Gastrocnemius medialis (tissue), 4 donors: ENCODE measurements at regions not wholly inside any gene's neighbourhood (a gene's known extent, or its start where the extent isn't known, plus 50 kb on each side); places are given as distances from the start of the nearest gene placed in this dataset.

Experiments
- CTCF ChIP-seq, 5 experiments: fragments of 450-650 bp in 3 of 5; fragments of 200-600 bp in 2 of 5; sonication (generic) in 2 of 5; IDR thresholded peaks in 4 of 5; conservative IDR thresholded peaks in 1 of 5; 1 replicate in 4 of 5; 2 replicates in 1 of 5; pipeline ENCODE4 v1.5.1; 2016 to 2019; ENCODE audit warnings: antibody characterized with exemption in 5 of 5, mild to moderate bottlenecking in 3 of 5, moderate library complexity in 3 of 5
- POLR2A ChIP-seq, 2 donors: fragments of 450-650 bp; IDR thresholded peaks; one replicate each; pipeline ENCODE4 v1.6.1; 2017; ENCODE audit warnings: antibody characterized with exemption in 2 of 2, mild to moderate bottlenecking in 2 of 2, moderate library complexity in 2 of 2

GRCh38 chr20:47968541-47969310, 183.4 kb upstream of the SULF2 start:
- TF ChIP-seq CTCF (IDR thresholded peaks at IDR 0.05 in 4 of 5, conservative IDR thresholded peaks at IDR 0.05 in 1 of 5) = no peak
- TF ChIP-seq POLR2A (IDR thresholded peaks at IDR 0.05) = no peak
